Activated T-cell treated with anti-CD3 and anti-CD28 coated beads, Interleukin-2, amount 50 U/mL, for 72 hours (primary cell): ENCODE measurements at regions not wholly inside any gene's neighbourhood (a gene's known extent, or its start where the extent isn't known, plus 50 kb on each side); places are given as distances from the start of the nearest gene placed in this dataset.

Experiments
- ATAC-seq, 2 donors: fragments of 150-1000 bp; cut with Tn5 transposase; replicated peaks in 1 of 2; 2 replicates each; pipeline ENCODE4 v1.10.0; 2021; ENCODE audit warnings: moderate library complexity in 2 of 2, mild to moderate bottlenecking in 1 of 2
- DNase-seq, 2 donors: peaks; one replicate each; pipeline ENCODE4 v3.0.0; 2021 to 2022; ENCODE audit warnings: mixed read lengths in 1 of 2
- H3K27ac Mint-ChIP-seq: one replicate; pipeline ENCODE4 v1.8.0; 2022; ENCODE audit warnings: mild to moderate bottlenecking, moderate library complexity, mixed read lengths
- H3K27me3 Mint-ChIP-seq: one replicate; pipeline ENCODE4 v1.8.0; 2022; ENCODE audit warnings: low read depth, mixed read lengths
- H3K36me3 Mint-ChIP-seq, 2 donors: one replicate each; pipeline ENCODE4 v1.8.0; 2022; ENCODE audit warnings: mixed read lengths in 2 of 2, mild to moderate bottlenecking in 1 of 2; ENCODE audit not compliant: insufficient read depth in 2 of 2
- H3K4me1 Mint-ChIP-seq: one replicate; pipeline ENCODE4 v1.8.0; 2022; ENCODE audit warnings: low read depth, mixed read lengths
- H3K4me3 Mint-ChIP-seq, 2 donors: one replicate each; pipeline ENCODE4 v1.8.0; 2022; ENCODE audit warnings: mild to moderate bottlenecking in 2 of 2, mixed read lengths in 2 of 2, moderate library complexity in 2 of 2
- H3K9me3 Mint-ChIP-seq, 2 donors: one replicate each; pipeline ENCODE4 v1.8.0; 2022; ENCODE audit warnings: mixed read lengths in 2 of 2

GRCh38 chr4:177092807-177093206, 216.9 kb upstream of the NEIL3 start:
- H3K9me3 Mint-ChIP-seq, result no peaks in the 10 kb centered on the region
- H3K27me3 Mint-ChIP-seq, result no peaks in the 10 kb centered on the region
- no peaks in the 10 kb centered on the region for H3K4me1 Mint-ChIP-seq
- DNase-seq (no peak), ATAC-seq (no peak)
- H3K27ac Mint-ChIP-seq, result no peak overlapping the region
- H3K36me3 Mint-ChIP-seq, result no peaks in the 10 kb centered on the region
- no peak overlapping the region for H3K4me3 Mint-ChIP-seq

- no peak overlapping the region for H3K4me3 Mint-ChIP-seq
- ATAC-seq, result no peak
- no peak overlapping the region for H3K27ac Mint-ChIP-seq
- no peaks in the 10 kb centered on the region for H3K9me3 Mint-ChIP-seq
- H3K36me3 Mint-ChIP-seq, result no peaks in the 10 kb centered on the region
- no peak for DNase-seq
- H3K4me1 Mint-ChIP-seq, result no peaks in the 10 kb centered on the region
- no peaks in the 10 kb centered on the region for H3K27me3 Mint-ChIP-seq
These were observed 215.7 kb upstream of the NEIL3 start for GRCh38 chr4:177093964-177094363.

- no peak for DNase-seq
- H3K4me3 Mint-ChIP-seq, result no peak overlapping the region
- no peak overlapping the region for H3K27ac Mint-ChIP-seq
- no peaks in the 10 kb centered on the region for H3K36me3 Mint-ChIP-seq
- no peaks in the 10 kb centered on the region for H3K9me3 Mint-ChIP-seq
- no peaks in the 10 kb centered on the region for H3K27me3 Mint-ChIP-seq
- no peak for ATAC-seq
- no peaks in the 10 kb centered on the region for H3K4me1 Mint-ChIP-seq
These were observed 212.4 kb upstream of the NEIL3 start for GRCh38 chr4:177097291-177097690.

GRCh38 chr4:177099211-177099610, 210.5 kb upstream of the NEIL3 start:
- no peaks in the 10 kb centered on the region for H3K36me3 Mint-ChIP-seq
- DNase-seq, result no peak
- ATAC-seq, result no peak
- no peak overlapping the region for H3K27ac Mint-ChIP-seq
- no peaks in the 10 kb centered on the region for H3K27me3 Mint-ChIP-seq
- no peaks in the 10 kb centered on the region for H3K4me1 Mint-ChIP-seq
- H3K9me3 Mint-ChIP-seq, result no peaks in the 10 kb centered on the region
- H3K4me3 Mint-ChIP-seq, result no peak overlapping the region

- ATAC-seq, result no peak
- Mint-ChIP-seq H3K36me3 (no peaks in the 10 kb centered on the region), H3K27ac (no peak overlapping the region)
These were observed 209.4 kb upstream of the NEIL3 start for GRCh38 chr4:177100307-177100706.

GRCh38 chr4:177103619-177104018, 206.1 kb upstream of the NEIL3 start:
- Mint-ChIP-seq H3K27ac (no peak overlapping the region), H3K27me3 (no peaks in the 10 kb centered on the region), H3K9me3 (no peaks in the 10 kb centered on the region), H3K36me3 (no peaks in the 10 kb centered on the region), H3K4me3 (no peak overlapping the region), H3K4me1 (no peaks in the 10 kb centered on the region)
- ATAC-seq (no peak), DNase-seq (no peak)

More at GRCh38 chr4:177100307-177100706, 209.4 kb upstream of the NEIL3 start:
- Mint-ChIP-seq H3K27me3 (no peaks in the 10 kb centered on the region), H3K4me1 (no peaks in the 10 kb centered on the region), H3K9me3 (no peaks in the 10 kb centered on the region), H3K4me3 (no peak overlapping the region)
- DNase-seq, result no peak

GRCh38 chr4:177105536-177105935, 204.1 kb upstream of the NEIL3 start:
- no peaks in the 10 kb centered on the region for H3K9me3 Mint-ChIP-seq
- H3K36me3 Mint-ChIP-seq, result no peaks in the 10 kb centered on the region
- no peak for ATAC-seq
- no peak overlapping the region for H3K4me3 Mint-ChIP-seq
- no peak for DNase-seq
- H3K27me3 Mint-ChIP-seq, result no peaks in the 10 kb centered on the region
- H3K4me1 Mint-ChIP-seq, result no peaks in the 10 kb centered on the region
- H3K27ac Mint-ChIP-seq, result no peak overlapping the region

- Mint-ChIP-seq H3K36me3 (no peaks in the 10 kb centered on the region), H3K27ac (no peak overlapping the region), H3K4me1 (no peaks in the 10 kb centered on the region), H3K27me3 (no peaks in the 10 kb centered on the region), H3K9me3 (peaks cover 0 to 3% of the 10 kb centered on the region in 2 donors), H3K4me3 (no peak overlapping the region)
- ATAC-seq, result no peak
- no peak for DNase-seq
These were observed 202.3 kb upstream of the NEIL3 start for GRCh38 chr4:177107288-177107921.

- Mint-ChIP-seq H3K4me3 (no peak overlapping the region), H3K36me3 (no peaks in the 10 kb centered on the region), H3K27me3 (no peaks in the 10 kb centered on the region), H3K27ac (no peak overlapping the region), H3K4me1 (no peaks in the 10 kb centered on the region), H3K9me3 (peaks cover 0 to 7% of the 10 kb centered on the region in 2 donors)
- no peak for ATAC-seq
- DNase-seq, result no peak
These were observed 201.0 kb upstream of the NEIL3 start for GRCh38 chr4:177108708-177109107.

- Mint-ChIP-seq H3K27ac (no peak overlapping the region), H3K4me3 (no peak overlapping the region), H3K4me1 (no peaks in the 10 kb centered on the region), H3K9me3 (peaks cover 0 to 7% of the 10 kb centered on the region in 2 donors), H3K27me3 (no peaks in the 10 kb centered on the region), H3K36me3 (no peaks in the 10 kb centered on the region)
- ATAC-seq (no peak), DNase-seq (no peak)
These were observed 199.9 kb upstream of the NEIL3 start for GRCh38 chr4:177109769-177110168.

GRCh38 chr4:177116161-177116560, 193.5 kb upstream of the NEIL3 start:
- DNase-seq (no peak), ATAC-seq (no peak)
- Mint-ChIP-seq H3K36me3 (no peaks in the 10 kb centered on the region), H3K27ac (no peak overlapping the region), H3K27me3 (no peaks in the 10 kb centered on the region), H3K4me3 (no peak overlapping the region), H3K9me3 (peaks cover 5 to 6% of the 10 kb centered on the region in 2 donors), H3K4me1 (no peaks in the 10 kb centered on the region)

GRCh38 chr4:177117256-177117655, 192.4 kb upstream of the NEIL3 start:
- H3K9me3 Mint-ChIP-seq, result peaks cover 5 to 6% of the 10 kb centered on the region in 2 donors
- no peaks in the 10 kb centered on the region for H3K27me3 Mint-ChIP-seq
- H3K27ac Mint-ChIP-seq, result no peak overlapping the region
- DNase-seq (no peak), ATAC-seq (no peak)
- no peaks in the 10 kb centered on the region for H3K4me1 Mint-ChIP-seq
- no peak overlapping the region for H3K4me3 Mint-ChIP-seq
- H3K36me3 Mint-ChIP-seq, result no peaks in the 10 kb centered on the region

GRCh38 chr4:177118596-177118995, 191.1 kb upstream of the NEIL3 start:
- Mint-ChIP-seq H3K27ac (no peak overlapping the region), H3K36me3 (no peaks in the 10 kb centered on the region), H3K9me3 (peaks cover 0 to 5% of the 10 kb centered on the region in 2 donors), H3K4me1 (no peaks in the 10 kb centered on the region), H3K4me3 (no peak overlapping the region), H3K27me3 (no peaks in the 10 kb centered on the region)
- DNase-seq (no peak), ATAC-seq (no peak)

- Mint-ChIP-seq H3K4me1 (no peaks in the 10 kb centered on the region), H3K27ac (no peak overlapping the region), H3K36me3 (no peaks in the 10 kb centered on the region), H3K9me3 (peaks cover 0 to 5% of the 10 kb centered on the region in 2 donors), H3K4me3 (no peak overlapping the region), H3K27me3 (no peaks in the 10 kb centered on the region)
- ATAC-seq (no peak), DNase-seq (no peak)
These were observed 190.6 kb upstream of the NEIL3 start for GRCh38 chr4:177119021-177119471.
